H1 (cell line): ENCODE measurements at regions not wholly inside any gene's neighbourhood (a gene's known extent, or its start where the extent isn't known, plus 50 kb on each side); places are given as distances from the start of the nearest gene placed in this dataset.

Experiments
- CTCF ChIA-PET: fragments of 300-600 bp; sonication (Branson Sonifier 250); formaldehyde crosslinking; loops from one replicate; lab custom pipeline; 2021; ENCODE audit not compliant: partially characterized antibody; lab: Charles Lee
- POLR2A ChIA-PET: fragments of 300-600 bp; sonication (Branson Sonifier 250); formaldehyde crosslinking; loops from one replicate; lab custom pipeline; 2021; ENCODE audit warnings: inconsistent platforms; ENCODE audit not compliant: partially characterized antibody; lab: Charles Lee
- DNase-seq, 2 experiments: peaks; one replicate each; pipeline versions ENCODE4 v3.0.0 to v3.0.0-alpha.2; 2010 to 2022; ENCODE audit warnings: low spot score in 2 of 2, low read depth in 1 of 2, mixed read lengths in 1 of 2
- FAIRE-seq: peaks from 2 replicates; lab custom pipeline; 2011; peaks lifted over from hg19 to GRCh38; lab: Jason Lieb, UNC
- H2AFZ ChIP-seq: 2 replicates; pipeline ENCODE4 v1.8.1; 2012; ENCODE audit warnings: low read length, inconsistent platforms
- H2AK5ac ChIP-seq: 2 replicates; pipeline ENCODE4 v1.6.1; 2013; ENCODE audit warnings: low read depth, low read length
- H2BK120ac ChIP-seq: replicated peaks from 2 replicates; pipeline ENCODE3; 2013; ENCODE audit warnings: low read depth, low read length, inconsistent platforms
- H2BK12ac ChIP-seq: 2 replicates; pipeline ENCODE4 v1.6.1; 2013; ENCODE audit warnings: low read depth, low read length
- H2BK15ac ChIP-seq: 2 replicates; pipeline ENCODE4 v1.6.1; 2013; ENCODE audit warnings: low read length
- H2BK20ac ChIP-seq: 2 replicates; pipeline ENCODE4 v1.6.1; 2013; ENCODE audit warnings: low read length
- H2BK5ac ChIP-seq: 2 replicates; pipeline ENCODE4 v1.6.1; 2013; ENCODE audit warnings: low read depth, low read length
- H3K14ac ChIP-seq: 2 replicates; pipeline ENCODE4 v1.6.1; 2013; ENCODE audit warnings: inconsistent platforms; ENCODE audit not compliant: insufficient read length
- H3K18ac ChIP-seq: 2 replicates; pipeline ENCODE4 v1.6.1; 2013; ENCODE audit warnings: low read length; ENCODE audit errors: extremely low read depth
- H3K23ac ChIP-seq: 2 replicates; pipeline ENCODE4 v1.6.1; 2013; ENCODE audit warnings: inconsistent platforms; ENCODE audit not compliant: insufficient read length
- H3K23me2 ChIP-seq: 2 replicates; pipeline ENCODE4 v1.6.1; 2013; ENCODE audit warnings: low read depth, low read length
- H3K27ac ChIP-seq: 2 replicates; pipeline ENCODE4 v1.6.1; 2011; ENCODE audit warnings: low read depth, low read length, inconsistent platforms
- H3K27me3 ChIP-seq, 4 experiments: replicated peaks in 1 of 4; 1 replicate in 1 of 4; 2 replicates in 3 of 4; pipeline versions ENCODE4 v1.6.1 to v1.8.1; 2011 to 2013; ENCODE audit warnings: low read length in 3 of 4, mild to moderate bottlenecking in 3 of 4, inconsistent platforms in 2 of 4, mixed read lengths in 2 of 4, moderate library complexity in 1 of 4; ENCODE audit not compliant: control insufficient read depth in 3 of 4, insufficient read depth in 3 of 4; ENCODE audit errors: extremely low read depth in 1 of 4
- H3K36me3 ChIP-seq, 4 experiments: 2 replicates each; pipeline versions ENCODE4 v1.6.1 to v1.8.1; 2011 to 2013; ENCODE audit warnings: mild to moderate bottlenecking in 4 of 4, low read length in 3 of 4, moderate library complexity in 2 of 4, control low read depth in 1 of 4, inconsistent platforms in 1 of 4; ENCODE audit not compliant: insufficient read depth in 4 of 4, control insufficient read depth in 2 of 4
- H3K4ac ChIP-seq: replicated peaks from 2 replicates; pipeline ENCODE3; 2013; ENCODE audit warnings: low read length, low read depth, mixed read lengths, inconsistent platforms; ENCODE audit not compliant: insufficient read length
- H3K4me1 ChIP-seq, 4 experiments: replicated peaks in 1 of 4; 1 replicate in 1 of 4; 2 replicates in 3 of 4; pipeline versions ENCODE4 v1.6.1 to v1.8.1; 2011 to 2013; ENCODE audit warnings: low read length in 3 of 4, inconsistent platforms in 2 of 4, mixed read lengths in 1 of 4; ENCODE audit not compliant: insufficient read depth in 4 of 4, control insufficient read depth in 3 of 4
- H3K4me2 ChIP-seq, 2 experiments: 2 replicates each; pipeline versions ENCODE4 v1.6.1 to v1.8.1; 2011 to 2013; ENCODE audit warnings: low read depth in 2 of 2, low read length in 2 of 2, control low read depth in 1 of 2, inconsistent platforms in 1 of 2, mild to moderate bottlenecking in 1 of 2; ENCODE audit not compliant: insufficient read depth in 1 of 2
- H3K4me3 ChIP-seq, 4 experiments: fragments of 200-600, 300-600 bp in 1 of 4; sonication (generic), shearing (Covaris generic), sonication (Bioruptor Twin) in 1 of 4; 2 replicates each; pipeline versions ENCODE4 v1.5.1 to v1.8.1; 2011 to 2016; ENCODE audit warnings: low read length in 4 of 4, low read depth in 3 of 4, control low read depth in 2 of 4, inconsistent platforms in 2 of 4, mild to moderate bottlenecking in 2 of 4, mixed read lengths in 1 of 4, moderate library complexity in 1 of 4; ENCODE audit not compliant: insufficient read depth in 2 of 4; ENCODE audit errors: extremely low read depth in 1 of 4
- H3K56ac ChIP-seq: replicated peaks from 2 replicates; pipeline ENCODE3; 2013; ENCODE audit warnings: low read depth, mild to moderate bottlenecking, mixed read lengths, low read length, inconsistent platforms; ENCODE audit not compliant: insufficient read length
- H3K79me1 ChIP-seq: 2 replicates; pipeline ENCODE4 v1.6.1; 2013; ENCODE audit warnings: low read depth, low read length, control low read depth
- H3K79me2 ChIP-seq, 2 experiments: 2 replicates each; pipeline versions ENCODE4 v1.6.1 to v1.8.1; 2012 to 2013; ENCODE audit warnings: low read length in 2 of 2, mild to moderate bottlenecking in 2 of 2, inconsistent platforms in 1 of 2; ENCODE audit not compliant: insufficient read depth in 2 of 2, control insufficient read depth in 1 of 2
- H3K9ac ChIP-seq, 4 experiments: replicated peaks in 1 of 4; 1 replicate in 1 of 4; 2 replicates in 3 of 4; pipeline versions ENCODE4 v1.6.1 to v1.8.1; 2011 to 2013; ENCODE audit warnings: low read depth in 3 of 4, low read length in 3 of 4, control low read depth in 2 of 4, mild to moderate bottlenecking in 2 of 4, moderate library complexity in 2 of 4, inconsistent platforms in 1 of 4; ENCODE audit errors: extremely low read depth in 1 of 4
- H3K9me3 ChIP-seq, 2 experiments: 2 replicates each; pipeline versions ENCODE4 v1.6.1 to v1.8.1; 2012 to 2013; ENCODE audit warnings: mild to moderate bottlenecking in 2 of 2, moderate library complexity in 2 of 2, control low read depth in 1 of 2, inconsistent platforms in 1 of 2, low read depth in 1 of 2, low read length in 1 of 2, mixed read lengths in 1 of 2; ENCODE audit not compliant: insufficient read depth in 2 of 2
- H4K20me1 ChIP-seq, 2 experiments: replicated peaks in 1 of 2; 2 replicates each; pipeline versions ENCODE3 to v1.8.1; 2011 to 2013; ENCODE audit warnings: inconsistent platforms in 2 of 2, low read length in 2 of 2, mild to moderate bottlenecking in 1 of 2; ENCODE audit not compliant: insufficient read depth in 2 of 2, control insufficient read depth in 1 of 2
- H4K5ac ChIP-seq: 2 replicates; pipeline ENCODE4 v1.6.1; 2013; ENCODE audit warnings: low read length, low read depth, mixed read lengths, inconsistent platforms; ENCODE audit not compliant: insufficient read length
- H4K8ac ChIP-seq: 2 replicates; pipeline ENCODE4 v1.8.0; 2013; ENCODE audit warnings: mild to moderate bottlenecking, moderate library complexity, low read length, inconsistent platforms; ENCODE audit not compliant: insufficient read depth; ENCODE audit errors: extremely low read depth
- H4K91ac ChIP-seq: replicated peaks from 2 replicates; pipeline ENCODE3; 2013; ENCODE audit warnings: low read length, mixed read lengths, inconsistent platforms; ENCODE audit not compliant: insufficient read length
- TAF1 ChIP-seq: IDR thresholded peaks from 2 replicates; pipeline ENCODE4 v1.6.1; 2011; ENCODE audit warnings: mild to moderate bottlenecking, low read depth, low read length
- whole genome bisulfite sequencing, 2 experiments: shearing (Covaris generic) in 1 of 2; methylation state at CpG; one replicate each; pipeline versions ENCODE4 v1.1.6 to v1.1.7; 2013 to 2015; ENCODE audit warnings: low lambda C conversion rate in 2 of 2, mixed read lengths in 2 of 2, inconsistent platforms in 1 of 2, low coverage in 1 of 2, missing lambda C conversion rate in 1 of 2; ENCODE audit not compliant: insufficient replicate concordance in 2 of 2, insufficient coverage in 1 of 2, insufficient read length in 1 of 2; ENCODE audit errors: extremely low coverage in 1 of 2, missing lambda C conversion rate in 1 of 2; 5-methylcytosine and 5-hydroxymethylcytosine counted together

GRCh38 chr3:34066999-34067398 is 268.6 kb downstream of the PDCD6IP start:
- Histone ChIP-seq H3K4me3 (no peak overlapping the region), H3K9ac (no peak overlapping the region), H3K79me1 (no peaks in the 10 kb centered on the region), H2BK5ac (no peak overlapping the region; the same call in 1 of the 2 replicates), H3K9me3 (no peaks in the 10 kb centered on the region), H3K23me2 (no peaks in the 10 kb centered on the region), H3K27ac (no peak overlapping the region), H4K8ac (no peak overlapping the region), H3K27me3 (no peaks in the 10 kb centered on the region), H3K23ac (no peak overlapping the region), H3K56ac (no peak overlapping the region), H2AK5ac (no peak overlapping the region), H3K18ac (no peak overlapping the region), H3K36me3 (no peaks in the 10 kb centered on the region), H2BK15ac (no peak overlapping the region), H4K5ac (no peak overlapping the region), H3K14ac (no peak overlapping the region), H2BK12ac (no peak overlapping the region)
- DNase-seq: no peak
- CTCF ChIA-PET: no interaction called here
- TF ChIP-seq TAF1: no peak
- TF ChIP-seq, all 59 proteins: peak for 0
- Histone ChIP-seq H2BK20ac (no peak overlapping the region), H4K20me1 (no peaks in the 10 kb centered on the region), H2BK120ac (no peak overlapping the region), H4K91ac (no peak overlapping the region), H3K79me2 (no peaks in the 10 kb centered on the region), H2AFZ (peak overlapping the region; percentile 35; the same call in 1 of the 2 replicates), H3K4me2 (no peak overlapping the region), H3K4me1 (peaks cover 0 to 4% (median 2%) of the 10 kb centered on the region in 4 experiments; a peak in 3 of 7 replicates), H3K4ac (no peak overlapping the region)
- POLR2A ChIA-PET: no interaction called here
- no peak for FAIRE-seq
- WGBS, 2 experiments: 58% methylated on average over 2 of the region's 2 CpGs; no CpG with 5 or more reads in 1 of the 2 experiments
